IPS-18a (cell line): ENCODE measurements at regions not wholly inside any gene's neighbourhood (a gene's known extent, or its start where the extent isn't known, plus 50 kb on each side); places are given as distances from the start of the nearest gene placed in this dataset.

Experiments
- H3K27ac ChIP-seq: one replicate; pipeline ENCODE4 v1.5.1; 2013; ENCODE audit warnings: low read length
- H3K27me3 ChIP-seq: one replicate; pipeline ENCODE4 v1.6.1; 2013; ENCODE audit warnings: mild to moderate bottlenecking, low read length; ENCODE audit not compliant: control insufficient read depth, insufficient read depth
- H3K36me3 ChIP-seq: one replicate; pipeline ENCODE4 v1.6.1; 2013; ENCODE audit warnings: low read depth, low read length; ENCODE audit not compliant: control insufficient read depth
- H3K4me1 ChIP-seq: one replicate; pipeline ENCODE4 v1.6.1; 2013; ENCODE audit warnings: low read depth, low read length; ENCODE audit not compliant: control insufficient read depth
- H3K4me3 ChIP-seq: one replicate; pipeline ENCODE4 v1.5.1; 2013; ENCODE audit warnings: low read length
- H3K9ac ChIP-seq: one replicate; pipeline ENCODE4 v1.6.1; 2013; ENCODE audit warnings: mild to moderate bottlenecking, low read length, moderate library complexity
- H3K9me3 ChIP-seq: one replicate; pipeline ENCODE4 v1.6.1; 2013; ENCODE audit warnings: low read depth, low read length; ENCODE audit not compliant: control insufficient read depth

- no peak overlapping the region for H3K9ac ChIP-seq
- H3K36me3 ChIP-seq = no peaks in the 10 kb centered on the region
- H3K9me3 ChIP-seq = no peaks in the 10 kb centered on the region
- H3K27ac ChIP-seq = no peak overlapping the region
- peaks cover 3% of the 10 kb centered on the region for H3K4me1 ChIP-seq
- no peaks in the 10 kb centered on the region for H3K27me3 ChIP-seq
- H3K4me3 ChIP-seq = no peak overlapping the region
Measured at GRCh38 chr1:217311269-217311668, 319.6 kb downstream of the GPATCH2 start.

GRCh38 chr1:217281332-217281731 lies 349.6 kb downstream of the GPATCH2 start:
- Histone ChIP-seq H3K9me3 (no peaks in the 10 kb centered on the region), H3K36me3 (no peaks in the 10 kb centered on the region), H3K27me3 (no peaks in the 10 kb centered on the region)

GRCh38 chr1:217275655-217276398 lies 355.1 kb downstream of the GPATCH2 start:
- H3K27me3 ChIP-seq = no peaks in the 10 kb centered on the region
- H3K4me1 ChIP-seq = no peaks in the 10 kb centered on the region
- H3K36me3 ChIP-seq = no peaks in the 10 kb centered on the region
- H3K27ac ChIP-seq = no peak overlapping the region
- no peak overlapping the region for H3K9ac ChIP-seq
- H3K4me3 ChIP-seq = no peak overlapping the region
- H3K9me3 ChIP-seq = no peaks in the 10 kb centered on the region

More at GRCh38 chr1:217281332-217281731, 349.6 kb downstream of the GPATCH2 start:
- no peak overlapping the region for H3K9ac ChIP-seq
- no peak overlapping the region for H3K4me3 ChIP-seq
- H3K4me1 ChIP-seq = no peaks in the 10 kb centered on the region
- no peak overlapping the region for H3K27ac ChIP-seq

- H3K4me1 ChIP-seq = no peaks in the 10 kb centered on the region
- H3K27me3 ChIP-seq = no peaks in the 10 kb centered on the region
- no peaks in the 10 kb centered on the region for H3K36me3 ChIP-seq
- no peak overlapping the region for H3K9ac ChIP-seq
- H3K4me3 ChIP-seq = no peak overlapping the region
- no peaks in the 10 kb centered on the region for H3K9me3 ChIP-seq
- no peak overlapping the region for H3K27ac ChIP-seq
Measured at GRCh38 chr1:217274927-217275654, 355.8 kb downstream of the GPATCH2 start.

GRCh38 chr1:217274416-217274815 lies 356.5 kb downstream of the GPATCH2 start:
- Histone ChIP-seq H3K27ac (no peak overlapping the region), H3K4me3 (no peak overlapping the region), H3K9me3 (no peaks in the 10 kb centered on the region), H3K27me3 (no peaks in the 10 kb centered on the region), H3K9ac (no peak overlapping the region), H3K36me3 (no peaks in the 10 kb centered on the region), H3K4me1 (no peaks in the 10 kb centered on the region)

GRCh38 chr1:217273866-217274265 lies 357.0 kb downstream of the GPATCH2 start:
- Histone ChIP-seq H3K9ac (no peak overlapping the region), H3K4me3 (no peak overlapping the region), H3K4me1 (no peaks in the 10 kb centered on the region), H3K27ac (no peak overlapping the region), H3K9me3 (no peaks in the 10 kb centered on the region), H3K27me3 (no peaks in the 10 kb centered on the region), H3K36me3 (no peaks in the 10 kb centered on the region)

GRCh38 chr1:217272385-217272784 lies 358.5 kb downstream of the GPATCH2 start:
- Histone ChIP-seq H3K4me3 (no peak overlapping the region), H3K27ac (no peak overlapping the region), H3K9ac (no peak overlapping the region), H3K4me1 (peaks cover 5% of the 10 kb centered on the region), H3K27me3 (no peaks in the 10 kb centered on the region), H3K36me3 (no peaks in the 10 kb centered on the region), H3K9me3 (no peaks in the 10 kb centered on the region)

GRCh38 chr1:217270101-217270500 lies 360.8 kb downstream of the GPATCH2 start:
- H3K9me3 ChIP-seq = no peaks in the 10 kb centered on the region
- no peak overlapping the region for H3K4me3 ChIP-seq
- no peak overlapping the region for H3K9ac ChIP-seq
- H3K36me3 ChIP-seq = no peaks in the 10 kb centered on the region
- H3K4me1 ChIP-seq = peaks cover 5% of the 10 kb centered on the region
- H3K27me3 ChIP-seq = no peaks in the 10 kb centered on the region
- H3K27ac ChIP-seq = no peak overlapping the region

GRCh38 chr1:217268058-217268457 lies 362.8 kb downstream of the GPATCH2 start:
- H3K36me3 ChIP-seq = no peaks in the 10 kb centered on the region
- no peak overlapping the region for H3K27ac ChIP-seq
- no peak overlapping the region for H3K9ac ChIP-seq
- no peak overlapping the region for H3K4me3 ChIP-seq
- peaks cover 5% of the 10 kb centered on the region for H3K4me1 ChIP-seq
- no peaks in the 10 kb centered on the region for H3K9me3 ChIP-seq
- no peaks in the 10 kb centered on the region for H3K27me3 ChIP-seq

- no peaks in the 10 kb centered on the region for H3K9me3 ChIP-seq
- no peaks in the 10 kb centered on the region for H3K36me3 ChIP-seq
- no peaks in the 10 kb centered on the region for H3K27me3 ChIP-seq
- H3K27ac ChIP-seq = no peak overlapping the region
- no peak overlapping the region for H3K4me3 ChIP-seq
- H3K4me1 ChIP-seq = no peaks in the 10 kb centered on the region
- no peak overlapping the region for H3K9ac ChIP-seq
Measured at GRCh38 chr1:217261636-217262035, 369.3 kb downstream of the GPATCH2 start.

GRCh38 chr1:217260676-217261075 lies 370.2 kb downstream of the GPATCH2 start:
- H3K27ac ChIP-seq = no peak overlapping the region
- no peaks in the 10 kb centered on the region for H3K36me3 ChIP-seq
- H3K4me1 ChIP-seq = no peaks in the 10 kb centered on the region
- H3K9me3 ChIP-seq = no peaks in the 10 kb centered on the region
- H3K27me3 ChIP-seq = no peaks in the 10 kb centered on the region
- H3K9ac ChIP-seq = no peak overlapping the region
- H3K4me3 ChIP-seq = no peak overlapping the region

- Histone ChIP-seq H3K9ac (no peak overlapping the region), H3K4me1 (no peaks in the 10 kb centered on the region), H3K27ac (no peak overlapping the region), H3K9me3 (no peaks in the 10 kb centered on the region), H3K36me3 (no peaks in the 10 kb centered on the region), H3K4me3 (no peak overlapping the region), H3K27me3 (no peaks in the 10 kb centered on the region)
Measured at GRCh38 chr1:217253985-217254384, 376.9 kb downstream of the GPATCH2 start.
